GM10266 (cell line): ENCODE measurements at regions not wholly inside any gene's neighbourhood (a gene's known extent, or its start where the extent isn't known, plus 50 kb on each side); places are given as distances from the start of the nearest gene placed in this dataset.

Experiments
- DNase-seq: peaks from one replicate; pipeline ENCODE4 v3.0.0; 2012; ENCODE audit errors: extremely low spot score
- CTCF ChIP-seq: IDR thresholded peaks from 2 replicates; pipeline ENCODE4 v1.5.1; 2012; ENCODE audit warnings: mild to moderate bottlenecking, low read depth; ENCODE audit not compliant: control insufficient read depth, insufficient read depth; ENCODE audit errors: missing control alignments

GRCh38 chr3:154507727-154508126 lies 77.7 kb upstream of the GPR149 start:
- DNase-seq, result no peak
- no peak for TF ChIP-seq CTCF

GRCh38 chr3:154496978-154497377 lies 67.0 kb upstream of the GPR149 start:
- no peak for TF ChIP-seq CTCF
- DNase-seq, result no peak

GRCh38 chr3:154496540-154496939 lies 66.5 kb upstream of the GPR149 start:
- DNase-seq, result no peak
- TF ChIP-seq CTCF, result no peak

GRCh38 chr3:154486949-154487348 lies 57.0 kb upstream of the GPR149 start:
- no peak for DNase-seq
- TF ChIP-seq CTCF, result no peak

- TF ChIP-seq CTCF, result no peak
- no peak for DNase-seq
These were observed 52.5 kb upstream of the GPR149 start for GRCh38 chr3:154482507-154482906.

- TF ChIP-seq CTCF, result no peak
- no peak for DNase-seq
These were observed 50.0 kb upstream of the GPR149 start for GRCh38 chr3:154480033-154480432.
